Ovary (tissue), 7 donors: ENCODE measurements at regions not wholly inside any gene's neighbourhood (a gene's known extent, or its start where the extent isn't known, plus 50 kb on each side); places are given as distances from the start of the nearest gene placed in this dataset.

Source experiments
- DNase-seq, 5 donors: peaks; one replicate each; pipeline ENCODE4 v3.0.0-alpha.2; 2019 to 2020
- H3K27ac ChIP-seq, 2 donors: fragments of 200-600 bp; one replicate each; pipeline versions ENCODE4 v1.5.1 to v1.8.0; 2019 to 2022
- H3K27me3 ChIP-seq: fragments of 200-600 bp; one replicate; pipeline ENCODE4 v1.8.0; 2022
- H3K36me3 ChIP-seq: fragments of 200-600 bp; sonication (generic); one replicate; pipeline ENCODE4 v1.5.1; 2019
- H3K4me1 ChIP-seq: one replicate; pipeline ENCODE4 v1.8.1; 2013; ENCODE audit warnings: mild to moderate bottlenecking, moderate library complexity; ENCODE audit not compliant: insufficient read depth
- H3K4me3 ChIP-seq: fragments of 200-600 bp; sonication (generic); one replicate; pipeline ENCODE4 v1.5.1; 2017
- H3K9me3 ChIP-seq, 2 donors: fragments of 200-600 bp in 1 of 2; sonication (generic) in 1 of 2; one replicate each; pipeline versions ENCODE4 v1.5.1 to v1.8.1; 2013 to 2019; ENCODE audit warnings: mild to moderate bottlenecking in 1 of 2, moderate library complexity in 1 of 2
- EP300 ChIP-seq: sonication (generic); formaldehyde crosslinking; IDR thresholded peaks from one replicate; pipeline ENCODE4 v1.6.1; 2017; ENCODE audit warnings: antibody characterized with exemption
- POLR2A ChIP-seq: fragments of 450-650 bp; IDR thresholded peaks from one replicate; pipeline ENCODE4 v1.6.1; 2017; ENCODE audit warnings: antibody characterized with exemption, mild to moderate bottlenecking, moderate library complexity
- WGBS, 3 donors: extraction: QIAGEN DNeasy Blood & Tissue Kit in 1 of 3; methylation state at CpG; one replicate each; pipeline versions ENCODE4 v1.1.5 to v1.1.7; 2013 to 2017; 5-methylcytosine and 5-hydroxymethylcytosine counted together
- intact Hi-C, 4 donors: fragments of 100-400 bp; cut with DNase I; formaldehyde crosslinking; loops; one replicate each; pipeline versions ENCODE4 v1.11.0 to v1.15.1; 2022 to 2023
- TF ChIP-seq, protein P1 (sequence below), 3 donors: fragments of 450-650 bp in 2 of 3; fragments of 200-600 bp in 1 of 3; IDR thresholded peaks; one replicate each; pipeline versions ENCODE4 v1.5.1 to v1.8.0; 2016 to 2022; ENCODE audit warnings: antibody characterized with exemption in 3 of 3, mild to moderate bottlenecking in 1 of 3
- donor health status: DM: no; HTN: no; CAD: no; lungs with moderate emphysema.
- donor health status: DM: no; HTN: no; CAD: no.
- donor health status: Bipolar disorder and iron deficiency.
- donor health status: DM: no; HTN: no; CAD: no.
- donor health status: DM: yes; HTN: yes; CAD: no.

DNA sequence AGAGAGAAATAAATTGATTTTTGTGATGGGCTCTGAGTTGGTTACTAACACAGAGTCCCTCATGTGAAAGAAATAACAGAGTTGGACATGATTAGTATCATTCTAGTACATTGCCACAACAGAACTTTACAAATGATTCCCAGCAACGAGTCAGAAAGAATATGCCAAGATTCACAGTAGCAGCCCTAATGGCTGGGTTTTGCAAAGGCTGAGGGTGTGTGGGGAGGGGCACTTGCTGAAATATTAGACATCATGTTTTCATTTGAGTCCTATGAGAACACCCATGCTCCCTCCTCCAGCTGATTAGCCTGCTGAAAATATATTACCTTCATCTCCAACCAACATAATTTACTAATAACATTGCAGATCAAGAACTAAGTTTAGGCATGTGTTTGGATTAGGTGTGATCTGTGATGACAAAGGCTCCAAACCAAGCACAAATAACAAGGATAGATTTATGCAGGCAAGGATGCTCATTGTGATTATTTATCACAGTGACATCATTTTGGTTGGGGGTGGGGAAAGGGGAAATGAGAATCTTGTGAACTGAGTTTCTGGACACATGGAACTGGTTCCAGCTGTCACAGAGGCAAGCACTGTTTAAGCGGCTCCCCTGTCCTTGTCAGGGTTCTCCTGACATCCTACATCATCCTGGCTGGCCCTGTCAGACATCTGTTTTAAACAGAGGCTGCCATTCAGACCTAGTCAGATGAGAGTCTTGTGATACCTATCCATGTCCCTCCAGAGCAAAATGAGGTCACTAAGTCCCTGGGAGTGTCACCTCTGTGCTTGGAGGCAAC is 205.8 kb upstream of the NCKAP5 start:
- Histone ChIP-seq H3K27me3 (no peaks in the 10 kb centered on the region), H3K4me1 (peaks cover 6% of the 10 kb centered on the region), H3K27ac (no peak overlapping the region), H3K9me3 (no peaks in the 10 kb centered on the region), H3K36me3 (no peaks in the 10 kb centered on the region), H3K4me3 (no peak overlapping the region)
- no peak for DNase-seq
- intact Hi-C loops, result no loop called here
- no peak for TF ChIP-seq EP300
- TF ChIP-seq, protein P1, sequence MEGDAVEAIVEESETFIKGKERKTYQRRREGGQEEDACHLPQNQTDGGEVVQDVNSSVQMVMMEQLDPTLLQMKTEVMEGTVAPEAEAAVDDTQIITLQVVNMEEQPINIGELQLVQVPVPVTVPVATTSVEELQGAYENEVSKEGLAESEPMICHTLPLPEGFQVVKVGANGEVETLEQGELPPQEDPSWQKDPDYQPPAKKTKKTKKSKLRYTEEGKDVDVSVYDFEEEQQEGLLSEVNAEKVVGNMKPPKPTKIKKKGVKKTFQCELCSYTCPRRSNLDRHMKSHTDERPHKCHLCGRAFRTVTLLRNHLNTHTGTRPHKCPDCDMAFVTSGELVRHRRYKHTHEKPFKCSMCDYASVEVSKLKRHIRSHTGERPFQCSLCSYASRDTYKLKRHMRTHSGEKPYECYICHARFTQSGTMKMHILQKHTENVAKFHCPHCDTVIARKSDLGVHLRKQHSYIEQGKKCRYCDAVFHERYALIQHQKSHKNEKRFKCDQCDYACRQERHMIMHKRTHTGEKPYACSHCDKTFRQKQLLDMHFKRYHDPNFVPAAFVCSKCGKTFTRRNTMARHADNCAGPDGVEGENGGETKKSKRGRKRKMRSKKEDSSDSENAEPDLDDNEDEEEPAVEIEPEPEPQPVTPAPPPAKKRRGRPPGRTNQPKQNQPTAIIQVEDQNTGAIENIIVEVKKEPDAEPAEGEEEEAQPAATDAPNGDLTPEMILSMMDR (IDR thresholded peaks at IDR 0.05), result no peak
- TF ChIP-seq POLR2A, result no peak
- 32 to 49% (median 42%) methylated on average over 2 of the region's 2 CpGs for WGBS, 3 donors

DNA sequence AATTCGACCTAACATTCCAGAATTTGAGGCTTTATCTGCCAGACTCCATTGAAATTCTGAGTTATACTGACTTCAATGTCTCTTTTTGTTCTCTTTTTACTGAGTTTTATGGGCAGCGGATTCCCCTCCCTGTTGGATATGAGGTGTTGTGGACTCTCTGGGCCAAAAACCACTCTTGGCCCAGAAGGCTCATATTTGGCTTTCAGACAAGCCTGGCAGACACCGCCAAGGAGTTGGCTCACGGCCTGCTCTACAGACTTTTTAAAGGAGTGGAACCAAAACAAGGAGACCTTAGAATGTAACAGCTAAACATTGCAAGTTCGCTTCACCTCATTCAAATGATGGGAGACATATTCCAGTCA is 206.4 kb upstream of the NCKAP5 start:
- no peak overlapping the region for H3K27ac ChIP-seq
- no peaks in the 10 kb centered on the region for H3K9me3 ChIP-seq
- 17 to 29% (median 25%) methylated on average over 5 of the region's 5 CpGs for WGBS, 3 donors
- H3K4me3 ChIP-seq, result no peak overlapping the region
- H3K36me3 ChIP-seq, result no peaks in the 10 kb centered on the region
- intact Hi-C loops, result no loop called here
- H3K27me3 ChIP-seq, result no peaks in the 10 kb centered on the region
- TF ChIP-seq, protein P1 (IDR thresholded peaks at IDR 0.05), result no peak
- DNase-seq, result peak in 4 of 5 donors; percentile 20 to 60 (median 41)
- peaks cover 6% of the 10 kb centered on the region for H3K4me1 ChIP-seq

DNA sequence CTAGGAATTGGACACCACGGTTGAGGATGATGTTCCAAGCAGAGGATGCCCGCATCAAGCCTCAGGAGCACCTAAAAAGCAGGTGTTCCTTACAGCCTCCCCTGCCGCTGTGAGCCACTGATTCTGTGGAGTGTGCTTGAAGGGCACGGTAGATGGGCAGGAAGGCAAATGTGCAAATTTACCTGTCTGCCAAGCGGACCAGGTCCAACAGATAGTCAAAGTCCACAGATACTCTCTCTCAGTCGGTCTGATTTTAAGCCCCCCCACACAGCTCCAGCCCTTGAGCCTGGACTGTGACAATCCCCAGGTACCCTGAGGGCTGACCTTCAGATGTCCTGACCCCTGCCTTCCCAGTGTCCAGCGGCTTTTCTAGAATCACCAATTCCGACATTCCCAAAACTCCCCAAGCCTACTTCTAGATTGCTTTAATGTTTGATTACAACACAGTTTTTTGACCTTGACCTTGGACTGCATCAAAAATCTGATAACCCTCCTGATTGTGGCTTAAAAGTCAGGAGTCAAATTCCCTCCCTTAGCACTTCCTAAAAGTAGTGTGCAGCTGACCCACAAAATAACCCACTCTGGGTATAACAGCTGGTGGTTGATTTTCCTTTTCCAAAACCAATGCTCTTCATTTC is 208.8 kb upstream of the NCKAP5 start:
- intact Hi-C loops, result no loop called here
- WGBS, 3 donors, result 88 to 92% (median 89%) methylated on average over 8 of the region's 8 CpGs
- Histone ChIP-seq H3K36me3 (no peaks in the 10 kb centered on the region), H3K27me3 (no peaks in the 10 kb centered on the region), H3K27ac (no peak overlapping the region), H3K4me1 (peaks cover 6% of the 10 kb centered on the region), H3K9me3 (no peaks in the 10 kb centered on the region), H3K4me3 (no peak overlapping the region)
- DNase-seq, result no peak
- TF ChIP-seq POLR2A (no peak), EP300 (no peak)
- TF ChIP-seq, protein P1 (IDR thresholded peaks at IDR 0.05), result no peak

DNA sequence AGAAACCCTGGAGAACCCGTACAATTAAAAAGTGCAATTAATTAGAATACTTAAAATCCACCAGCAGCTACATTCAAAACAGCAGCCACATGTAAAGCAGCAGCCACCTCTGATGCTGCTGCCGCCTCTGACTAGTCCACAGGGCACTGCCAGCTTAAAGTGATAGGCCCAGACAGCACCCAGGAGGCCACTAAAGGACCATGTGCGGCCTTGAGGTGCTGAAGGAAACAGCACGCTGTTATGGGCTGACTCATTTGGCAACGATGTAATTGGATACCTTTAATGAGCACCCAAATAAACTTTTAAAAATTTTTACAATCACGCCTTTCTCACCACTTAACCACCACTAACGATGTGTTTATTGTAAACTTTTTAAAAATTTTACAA is 209.3 kb upstream of the NCKAP5 start:
- WGBS, 3 donors, result 57 to 70% (median 60%) methylated on average over 7 of the region's 7 CpGs
- Histone ChIP-seq H3K27ac (no peak overlapping the region), H3K9me3 (no peaks in the 10 kb centered on the region), H3K4me1 (peaks cover 6% of the 10 kb centered on the region), H3K27me3 (no peaks in the 10 kb centered on the region), H3K36me3 (no peaks in the 10 kb centered on the region), H3K4me3 (no peak overlapping the region)
- no peak for TF ChIP-seq EP300
- TF ChIP-seq, protein P1 (IDR thresholded peaks at IDR 0.05), result no peak
- TF ChIP-seq POLR2A, result no peak
- DNase-seq, result no peak
- intact Hi-C loops, result no loop called here
